H9 (cell line): ENCODE measurements at regions not wholly inside any gene's neighbourhood (a gene's known extent, or its start where the extent isn't known, plus 50 kb on each side); places are given as distances from the start of the nearest gene placed in this dataset.
"Not testable (repeated sequence)": the region's sequence is repeated elsewhere in the genome, so short reads cannot be mapped to it uniquely, and the experiment has no call there.

Source experiments
- DNase-seq: peaks from one replicate; pipeline ENCODE4 v3.0.0-alpha.2; 2017
- H2AFZ ChIP-seq: one replicate; pipeline ENCODE4 v1.6.1; 2013; ENCODE audit warnings: mild to moderate bottlenecking, low read length, control low read depth, moderate library complexity
- H2AK5ac ChIP-seq: 2 replicates; pipeline ENCODE4 v1.6.1; 2013; ENCODE audit warnings: low read length, control low read depth, mixed read lengths; ENCODE audit not compliant: insufficient read length
- H2BK120ac ChIP-seq: one replicate; pipeline ENCODE4 v1.6.1; 2013; ENCODE audit warnings: low read depth, mild to moderate bottlenecking, low read length, control low read depth, inconsistent platforms; ENCODE audit not compliant: poor library complexity, severe bottlenecking
- H2BK12ac ChIP-seq: 2 replicates; pipeline ENCODE4 v1.6.1; 2013; ENCODE audit warnings: low read length, control low read depth, mixed read lengths, low read depth; ENCODE audit not compliant: insufficient read length
- H2BK15ac ChIP-seq: 2 replicates; pipeline ENCODE4 v1.6.1; 2013; ENCODE audit warnings: low read depth, low read length, control low read depth
- H2BK20ac ChIP-seq: one replicate; pipeline ENCODE4 v1.6.1; 2013; ENCODE audit warnings: low read depth, mild to moderate bottlenecking, low read length, control low read depth, inconsistent platforms; ENCODE audit not compliant: poor library complexity, severe bottlenecking
- H2BK5ac ChIP-seq: 2 replicates; pipeline ENCODE4 v1.6.1; 2013; ENCODE audit warnings: low read length, control low read depth, mixed read lengths; ENCODE audit not compliant: insufficient read length
- H3K14ac ChIP-seq: 2 replicates; pipeline ENCODE4 v1.6.1; 2013; ENCODE audit warnings: low read length, control low read depth; ENCODE audit not compliant: insufficient read depth
- H3K18ac ChIP-seq: 2 replicates; pipeline ENCODE4 v1.6.1; 2013; ENCODE audit warnings: low read depth, mild to moderate bottlenecking, mixed read lengths, low read length, control low read depth; ENCODE audit not compliant: insufficient read length
- H3K23ac ChIP-seq: 2 replicates; pipeline ENCODE4 v1.6.1; 2013; ENCODE audit warnings: low read length, control low read depth, mixed read lengths, low read depth; ENCODE audit not compliant: insufficient read length
- H3K23me2 ChIP-seq: 2 replicates; pipeline ENCODE4 v1.6.1; 2013; ENCODE audit warnings: low read depth, mild to moderate bottlenecking, mixed read lengths, low read length, control low read depth; ENCODE audit not compliant: insufficient read length, poor library complexity, severe bottlenecking
- H3K27ac ChIP-seq: 2 replicates; pipeline ENCODE4 v1.5.1; 2013; ENCODE audit warnings: low read length, control low read depth, mixed read lengths, low read depth; ENCODE audit not compliant: insufficient read length
- H3K27me3 ChIP-seq: 2 replicates; pipeline ENCODE4 v1.6.1; 2013; ENCODE audit warnings: low read length, control low read depth, inconsistent platforms; ENCODE audit not compliant: insufficient read depth
- H3K4ac ChIP-seq: 2 replicates; pipeline ENCODE4 v1.6.1; 2013; ENCODE audit warnings: low read depth, mild to moderate bottlenecking, control low read depth, inconsistent platforms, low read length, moderate library complexity
- H3K4me1 ChIP-seq: 2 replicates; pipeline ENCODE4 v1.6.1; 2013; ENCODE audit warnings: low read length, control low read depth, inconsistent platforms; ENCODE audit not compliant: insufficient read depth
- H3K4me2 ChIP-seq: 2 replicates; pipeline ENCODE4 v1.6.1; 2013; ENCODE audit warnings: low read length, control low read depth, mixed read lengths; ENCODE audit not compliant: insufficient read length, insufficient read depth
- H3K56ac ChIP-seq: 2 replicates; pipeline ENCODE4 v1.6.1; 2013; ENCODE audit warnings: low read depth, mild to moderate bottlenecking, mixed read lengths, low read length, control low read depth; ENCODE audit not compliant: insufficient read length
- H3K79me1 ChIP-seq: 2 replicates; pipeline ENCODE4 v1.6.1; 2013; ENCODE audit warnings: low read depth, mild to moderate bottlenecking, moderate library complexity, low read length, control low read depth, inconsistent platforms; ENCODE audit not compliant: insufficient read depth, poor library complexity, severe bottlenecking
- H3K79me2 ChIP-seq: 2 replicates; pipeline ENCODE4 v1.6.1; 2013; ENCODE audit warnings: low read length, control low read depth, inconsistent platforms; ENCODE audit not compliant: insufficient read depth
- H3K9ac ChIP-seq: 2 replicates; pipeline ENCODE4 v1.6.1; 2013; ENCODE audit warnings: low read length, control low read depth, mixed read lengths; ENCODE audit not compliant: insufficient read length; ENCODE audit errors: extremely low read depth
- H3K9me3 ChIP-seq: one replicate; pipeline ENCODE4 v1.6.1; 2013; ENCODE audit warnings: low read depth, low read length, inconsistent platforms; ENCODE audit not compliant: control insufficient read depth
- H3T11ph ChIP-seq: one replicate; pipeline ENCODE4 v1.6.1; 2013; ENCODE audit warnings: mild to moderate bottlenecking, low read length, control low read depth, inconsistent platforms
- H4K20me1 ChIP-seq: one replicate; pipeline ENCODE4 v1.6.1; 2013; ENCODE audit not compliant: control insufficient read depth, insufficient read length, insufficient read depth
- H4K5ac ChIP-seq: 2 replicates; pipeline ENCODE4 v1.6.1; 2013; ENCODE audit warnings: low read depth, mild to moderate bottlenecking, mixed read lengths, low read length, control low read depth; ENCODE audit not compliant: insufficient read length
- H4K8ac ChIP-seq: replicated peaks from 2 replicates; pipeline ENCODE4 v1.6.1; 2013; ENCODE audit warnings: low read length, control low read depth, mixed read lengths, low read depth; ENCODE audit not compliant: insufficient read length
- H4K91ac ChIP-seq: 2 replicates; pipeline ENCODE4 v1.6.1; 2013; ENCODE audit warnings: low read depth, mild to moderate bottlenecking, moderate library complexity, mixed read lengths, low read length, control low read depth; ENCODE audit not compliant: insufficient read length
- H3K27ac Mint-ChIP-seq, 3 experiments: 2 replicates in 2 of 3; 3 replicates in 1 of 3; pipeline ENCODE4 v1.8.0; 2020 to 2021; ENCODE audit warnings: mixed read lengths in 3 of 3, mild to moderate bottlenecking in 1 of 3, moderate library complexity in 1 of 3
- H3K27me3 Mint-ChIP-seq: 2 replicates; pipeline ENCODE4 v1.8.0; 2021; ENCODE audit warnings: low read depth, mild to moderate bottlenecking, moderate library complexity, mixed read lengths
- H3K36me3 Mint-ChIP-seq, 3 experiments: 2 replicates in 2 of 3; 3 replicates in 1 of 3; pipeline ENCODE4 v1.8.0; 2020 to 2021; ENCODE audit warnings: low read depth in 3 of 3, mixed read lengths in 3 of 3; ENCODE audit not compliant: insufficient read depth in 1 of 3
- H3K4me1 Mint-ChIP-seq, 2 experiments: 2 replicates each; pipeline ENCODE4 v1.8.0; 2020; ENCODE audit warnings: mixed read lengths in 2 of 2
- H3K4me3 Mint-ChIP-seq, 2 experiments: 2 replicates in 1 of 2; 3 replicates in 1 of 2; pipeline ENCODE4 v1.8.0; 2020 to 2021; ENCODE audit warnings: mild to moderate bottlenecking in 2 of 2, mixed read lengths in 2 of 2, moderate library complexity in 1 of 2
- H3K9me3 Mint-ChIP-seq, 2 experiments: 2 replicates in 1 of 2; 3 replicates in 1 of 2; pipeline ENCODE4 v1.8.0; 2020; ENCODE audit warnings: mild to moderate bottlenecking in 2 of 2, mixed read lengths in 2 of 2, moderate library complexity in 1 of 2
- CTCF ChIP-seq: fragments of 200-600 bp; sonication (generic); conservative IDR thresholded peaks from 3 replicates; pipeline ENCODE4 v1.8.0; 2021; ENCODE audit warnings: antibody characterized with exemption, mild to moderate bottlenecking
- WGBS: extraction: QIAGEN DNeasy Blood & Tissue Kit; methylation state at CpG from one replicate; pipeline ENCODE4 v1.1.7; 2013; ENCODE audit warnings: missing lambda C conversion rate, low lambda C conversion rate, mixed read lengths; ENCODE audit not compliant: insufficient read length; ENCODE audit errors: extremely low coverage; 5-methylcytosine and 5-hydroxymethylcytosine counted together

DNA sequence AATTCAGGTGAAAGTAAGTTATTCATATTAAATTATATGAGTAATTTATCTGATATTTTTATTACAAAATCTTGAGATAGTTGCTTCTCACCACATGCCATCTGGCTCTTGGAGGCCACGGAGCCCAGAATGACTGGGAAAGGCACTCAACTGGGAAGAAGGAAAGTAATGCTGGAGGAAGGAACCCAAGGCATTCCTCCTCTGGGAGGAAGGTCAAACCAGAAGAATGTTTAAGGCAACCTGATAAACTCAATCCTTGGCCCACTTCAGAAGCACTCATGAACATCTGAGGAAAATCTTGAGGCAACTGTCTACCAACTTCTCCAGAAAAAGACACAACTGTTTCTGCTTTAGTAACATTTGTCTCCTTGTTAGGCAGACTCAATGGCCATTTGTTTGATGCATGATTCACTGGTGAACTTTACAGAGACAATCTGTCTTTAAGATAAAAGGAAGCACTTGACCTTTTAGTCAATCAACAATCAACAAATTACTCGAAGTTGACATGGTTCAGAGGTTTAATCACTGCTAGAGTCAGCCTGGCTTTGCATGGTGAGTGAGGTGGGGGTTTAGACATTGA is 261.4 kb upstream of the MME start:
- Histone ChIP-seq H3K79me1 (no peaks in the 10 kb centered on the region), H4K5ac (no peak overlapping the region), H4K20me1 (no peaks in the 10 kb centered on the region), H3K79me2 (no peaks in the 10 kb centered on the region), H3T11ph (no peak overlapping the region), H2BK5ac (no peak overlapping the region), H3K4ac (no peak overlapping the region), H3K27me3 (no peaks in the 10 kb centered on the region), H2AK5ac (no peak overlapping the region), H3K23me2 (no peaks in the 10 kb centered on the region), H3K4me2 (no peak overlapping the region), H2BK120ac (no peak overlapping the region), H4K8ac (no peak overlapping the region), H3K9ac (no peak overlapping the region), H2BK15ac (no peak overlapping the region), H3K27ac (no peak overlapping the region), H3K56ac (no peak overlapping the region), H2BK12ac (no peak overlapping the region), H3K14ac (no peak overlapping the region), H2AFZ (no peak overlapping the region), H4K91ac (no peak overlapping the region), H3K23ac (no peak overlapping the region), H3K18ac (no peak overlapping the region), H2BK20ac (no peak overlapping the region), H3K4me1 (no peaks in the 10 kb centered on the region), H3K9me3 (no peaks in the 10 kb centered on the region)
- Mint-ChIP-seq H3K36me3 (peaks cover 0 to 4% (median 3%) of the 10 kb centered on the region in 3 experiments; a peak in 3 of 7 replicates), H3K27ac (no peak overlapping the region), H3K9me3 (peaks cover 10 to 12% of the 10 kb centered on the region in 2 experiments; a peak in 4 of 5 replicates), H3K4me3 (no peak overlapping the region), H3K4me1 (no peaks in the 10 kb centered on the region), H3K27me3 (no peaks in the 10 kb centered on the region)
- no peak for TF ChIP-seq CTCF
- no peak for DNase-seq
- WGBS, result no CpG with 5 or more reads among the region's 2 CpGs

DNA sequence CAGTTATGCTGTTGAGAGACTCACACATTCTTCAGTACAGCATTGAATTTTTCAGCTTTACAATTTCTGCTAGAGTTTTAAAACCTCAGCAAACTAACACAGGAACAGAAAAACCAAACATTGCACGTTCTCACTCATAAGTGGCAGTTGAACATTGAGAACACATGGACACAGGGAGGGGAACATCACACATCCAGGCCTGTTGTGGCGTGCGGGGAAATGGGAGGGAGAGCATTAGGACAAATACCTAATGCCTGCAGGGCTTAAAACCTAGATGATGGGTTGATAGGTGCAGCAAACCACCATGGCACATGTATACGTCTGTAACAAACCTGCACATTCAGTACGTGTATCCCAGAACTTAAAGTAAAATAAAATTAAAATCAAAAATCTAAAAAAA is 270.1 kb upstream of the MME start:
- H2BK5ac ChIP-seq, H3K23me2 ChIP-seq, H3K9me3 ChIP-seq, H3K18ac ChIP-seq, H3K4me2 ChIP-seq, H2BK20ac ChIP-seq, DNase-seq, H3K23ac ChIP-seq, H2BK120ac ChIP-seq, H3K27ac ChIP-seq, H3K14ac ChIP-seq, H4K91ac ChIP-seq, H3K27me3 Mint-ChIP-seq, H3K27me3 ChIP-seq, H4K5ac ChIP-seq, H4K20me1 ChIP-seq, H3K4me1 ChIP-seq, H3K4me1 Mint-ChIP-seq, H3K9ac ChIP-seq, H2BK15ac ChIP-seq, H3K4ac ChIP-seq, H2AK5ac ChIP-seq, H4K8ac ChIP-seq, H3K79me1 ChIP-seq, H3T11ph ChIP-seq, H2BK12ac ChIP-seq, H3K56ac ChIP-seq, H3K79me2 ChIP-seq, H3K4me3 Mint-ChIP-seq, H2AFZ ChIP-seq: not testable (repeated sequence)
- H3K36me3 Mint-ChIP-seq, result peaks cover 5 to 11% (median 6%) of the 10 kb centered on the region in 3 experiments; a peak in 6 of 7 replicates
- H3K9me3 Mint-ChIP-seq, result peaks cover 8 to 12% of the 10 kb centered on the region in 2 experiments
- peak overlapping the region in 1 of 3 experiments; percentile 70; a peak in 1 of 7 replicates for H3K27ac Mint-ChIP-seq
- WGBS, result no CpG with 5 or more reads among the region's 5 CpGs
